Natural killer cell treated with Interleukin-12 subunit alpha and Interleukin-12 subunit beta and Interleukin-15 and Interleukin-18, amount 100 ng/mL, for 72 hours (primary cell): ENCODE measurements at regions not wholly inside any gene's neighbourhood (a gene's known extent, or its start where the extent isn't known, plus 50 kb on each side); places are given as distances from the start of the nearest gene placed in this dataset.
A peak's percentile ranks its signal among the peaks of the same experiment; 100 is the strongest.

Experiments
- ATAC-seq, 2 donors: fragments of 150-1000 bp; cut with Tn5 transposase in 1 of 2; sonication (Bioruptor Pico), chemical (Tn5 transposase) in 1 of 2; 2 replicates each; pipeline ENCODE4 v1.10.0; 2021
- DNase-seq: peaks from one replicate; pipeline ENCODE4 v3.0.0; 2022; ENCODE audit warnings: low spot score
- H3K27ac Mint-ChIP-seq, 2 donors: 1 replicate in 1 of 2; 2 replicates in 1 of 2; pipeline ENCODE4 v1.8.0; 2022; ENCODE audit warnings: mixed read lengths in 2 of 2, mild to moderate bottlenecking in 1 of 2, moderate library complexity in 1 of 2
- H3K27me3 Mint-ChIP-seq, 2 donors: 1 replicate in 1 of 2; 2 replicates in 1 of 2; pipeline ENCODE4 v1.8.0; 2022; ENCODE audit warnings: mixed read lengths in 2 of 2
- H3K36me3 Mint-ChIP-seq: one replicate; pipeline ENCODE4 v1.8.0; 2022; ENCODE audit warnings: mixed read lengths
- H3K4me1 Mint-ChIP-seq, 2 donors: 1 replicate in 1 of 2; 2 replicates in 1 of 2; pipeline ENCODE4 v1.8.0; 2022; ENCODE audit warnings: low read depth in 2 of 2, mixed read lengths in 2 of 2, mild to moderate bottlenecking in 1 of 2
- H3K4me3 Mint-ChIP-seq: one replicate; pipeline ENCODE4 v1.8.0; 2022; ENCODE audit warnings: mixed read lengths
- H3K9me3 Mint-ChIP-seq: 2 replicates; pipeline ENCODE4 v1.8.0; 2022; ENCODE audit warnings: mixed read lengths

- ATAC-seq (no peak), DNase-seq (no peak)
- Mint-ChIP-seq H3K27ac (no peak overlapping the region), H3K27me3 (peaks cover 3 to 8% of the 10 kb centered on the region in 2 donors), H3K36me3 (no peaks in the 10 kb centered on the region), H3K9me3 (no peaks in the 10 kb centered on the region), H3K4me3 (no peak overlapping the region), H3K4me1 (peaks cover 14 to 19% of the 10 kb centered on the region in 2 donors)
These were observed 191.1 kb downstream of the MAP2K6 start for GRCh38 chr17:69605571-69605970.

GRCh38 chr17:69606142-69606800, 191.8 kb downstream of the MAP2K6 start:
- no peaks in the 10 kb centered on the region for H3K9me3 Mint-ChIP-seq
- H3K27me3 Mint-ChIP-seq, result peaks cover 3 to 8% of the 10 kb centered on the region in 2 donors
- peaks cover 14 to 19% of the 10 kb centered on the region in 2 donors for H3K4me1 Mint-ChIP-seq
- no peak overlapping the region for H3K4me3 Mint-ChIP-seq
- no peak overlapping the region for H3K27ac Mint-ChIP-seq
- ATAC-seq, result no peak
- H3K36me3 Mint-ChIP-seq, result no peaks in the 10 kb centered on the region
- no peak for DNase-seq

DNA sequence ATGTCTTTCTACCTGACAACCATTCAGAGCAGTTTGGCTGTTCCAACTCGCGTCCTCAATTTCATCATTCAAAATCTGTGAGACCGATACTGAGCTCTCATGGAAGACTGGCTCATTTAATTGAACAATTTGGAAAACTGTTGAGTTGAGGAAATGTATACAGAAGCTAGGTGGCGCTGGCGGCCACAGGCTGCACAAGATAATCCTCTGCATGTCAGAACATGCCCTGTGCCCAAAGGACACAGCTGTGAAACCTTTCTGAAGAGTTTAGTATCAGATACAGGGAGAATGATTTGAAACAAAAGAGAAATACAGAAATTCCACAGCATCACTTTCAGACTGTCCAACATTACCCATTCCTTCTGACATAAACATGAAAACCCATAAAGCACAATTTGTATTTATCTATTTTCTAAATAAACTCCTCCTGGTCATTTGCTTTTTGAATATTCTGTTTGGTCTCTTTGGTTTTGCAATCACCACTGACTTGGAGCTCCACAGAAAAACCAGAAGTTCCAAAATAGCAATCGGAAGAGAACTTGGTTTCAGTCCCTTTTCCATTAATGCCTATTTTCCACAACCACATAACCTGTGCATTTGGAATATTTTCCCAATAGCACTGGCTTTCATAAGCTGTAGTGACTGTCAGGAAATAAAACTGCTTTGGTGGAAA, 192.8 kb downstream of the MAP2K6 start:
- H3K36me3 Mint-ChIP-seq, result no peaks in the 10 kb centered on the region
- H3K4me3 Mint-ChIP-seq, result no peak overlapping the region
- H3K4me1 Mint-ChIP-seq, result peaks cover 13 to 19% of the 10 kb centered on the region in 2 donors
- H3K27ac Mint-ChIP-seq, result peak overlapping the region in 1 of 2 donors; percentile 34
- H3K27me3 Mint-ChIP-seq, result peaks cover 3 to 8% of the 10 kb centered on the region in 2 donors
- H3K9me3 Mint-ChIP-seq, result no peaks in the 10 kb centered on the region
- ATAC-seq, result no peak
- no peak for DNase-seq

DNA sequence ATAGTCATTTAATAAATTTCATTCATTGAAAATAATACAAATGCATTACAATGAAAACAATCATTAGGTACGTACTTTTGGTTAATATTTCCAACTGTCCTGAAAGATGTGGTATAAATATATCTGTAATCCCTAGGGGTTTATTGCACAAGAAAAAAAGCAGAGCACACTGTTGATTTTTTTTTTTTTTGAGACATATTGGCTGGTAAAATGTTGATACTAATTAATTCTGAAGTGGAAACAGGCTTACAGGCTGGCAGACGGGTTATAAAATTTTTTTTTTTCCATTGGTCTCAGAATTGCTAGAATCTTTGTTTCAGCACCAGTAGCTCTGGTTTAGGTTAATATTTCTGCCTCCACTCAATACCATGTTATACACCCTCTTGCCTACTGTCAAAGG, 193.6 kb downstream of the MAP2K6 start:
- Mint-ChIP-seq H3K4me3 (no peak overlapping the region), H3K9me3 (no peaks in the 10 kb centered on the region), H3K27ac (no peak overlapping the region), H3K4me1 (peaks cover 4 to 11% of the 10 kb centered on the region in 2 donors), H3K27me3 (peaks cover 3 to 8% of the 10 kb centered on the region in 2 donors), H3K36me3 (no peaks in the 10 kb centered on the region)
- ATAC-seq (no peak), DNase-seq (no peak)

GRCh38 chr17:69608808-69609472, 194.4 kb downstream of the MAP2K6 start:
- DNase-seq (no peak), ATAC-seq (no peak)
- Mint-ChIP-seq H3K36me3 (no peaks in the 10 kb centered on the region), H3K27me3 (peaks cover 3 to 8% of the 10 kb centered on the region in 2 donors), H3K4me3 (no peak overlapping the region), H3K9me3 (no peaks in the 10 kb centered on the region), H3K27ac (no peak overlapping the region), H3K4me1 (peaks cover 2 to 9% of the 10 kb centered on the region in 2 donors)

- DNase-seq (no peak), ATAC-seq (no peak)
- Mint-ChIP-seq H3K27ac (no peak overlapping the region), H3K27me3 (peaks cover 3 to 8% of the 10 kb centered on the region in 2 donors), H3K9me3 (no peaks in the 10 kb centered on the region), H3K36me3 (no peaks in the 10 kb centered on the region), H3K4me1 (peaks cover 2 to 9% of the 10 kb centered on the region in 2 donors), H3K4me3 (no peak overlapping the region)
These were observed 195.2 kb downstream of the MAP2K6 start for GRCh38 chr17:69609473-69610305.

DNA sequence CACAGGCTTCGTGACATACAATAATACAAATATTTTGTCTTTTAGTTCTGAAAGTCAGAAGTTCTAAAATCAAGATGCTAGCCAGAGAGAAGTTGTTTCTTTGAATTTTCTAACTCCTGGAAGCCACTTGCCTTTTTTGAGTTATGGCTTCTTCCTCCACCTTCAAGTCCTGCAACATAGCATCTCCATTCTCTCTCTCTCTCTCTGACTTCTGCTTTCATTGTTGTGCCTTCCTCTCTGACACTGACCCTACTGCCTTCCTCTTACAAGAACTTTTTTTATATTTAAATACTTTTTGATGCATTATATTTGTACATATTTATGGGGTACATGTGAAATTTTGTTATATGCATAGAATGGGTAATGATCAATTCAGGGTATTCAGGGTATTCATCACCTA, 205.9 kb downstream of the MAP2K6 start:
- no peak for ATAC-seq
- Mint-ChIP-seq H3K36me3 (peaks cover 4% of the 10 kb centered on the region), H3K9me3 (peaks cover 6% of the 10 kb centered on the region), H3K27me3 (peaks cover 12 to 51% of the 10 kb centered on the region in 2 donors), H3K4me1 (no peaks in the 10 kb centered on the region), H3K4me3 (no peak overlapping the region), H3K27ac (no peak overlapping the region)
- no peak for DNase-seq

GRCh38 chr17:69625474-69625873, 211.0 kb downstream of the MAP2K6 start:
- H3K27ac Mint-ChIP-seq, result no peak overlapping the region
- H3K9me3 Mint-ChIP-seq, result peaks cover 6% of the 10 kb centered on the region
- peaks cover 4% of the 10 kb centered on the region for H3K36me3 Mint-ChIP-seq
- H3K4me3 Mint-ChIP-seq, result no peak overlapping the region
- ATAC-seq, result no peak
- peaks cover 12 to 46% of the 10 kb centered on the region in 2 donors for H3K27me3 Mint-ChIP-seq
- no peak for DNase-seq
- no peaks in the 10 kb centered on the region for H3K4me1 Mint-ChIP-seq

DNA sequence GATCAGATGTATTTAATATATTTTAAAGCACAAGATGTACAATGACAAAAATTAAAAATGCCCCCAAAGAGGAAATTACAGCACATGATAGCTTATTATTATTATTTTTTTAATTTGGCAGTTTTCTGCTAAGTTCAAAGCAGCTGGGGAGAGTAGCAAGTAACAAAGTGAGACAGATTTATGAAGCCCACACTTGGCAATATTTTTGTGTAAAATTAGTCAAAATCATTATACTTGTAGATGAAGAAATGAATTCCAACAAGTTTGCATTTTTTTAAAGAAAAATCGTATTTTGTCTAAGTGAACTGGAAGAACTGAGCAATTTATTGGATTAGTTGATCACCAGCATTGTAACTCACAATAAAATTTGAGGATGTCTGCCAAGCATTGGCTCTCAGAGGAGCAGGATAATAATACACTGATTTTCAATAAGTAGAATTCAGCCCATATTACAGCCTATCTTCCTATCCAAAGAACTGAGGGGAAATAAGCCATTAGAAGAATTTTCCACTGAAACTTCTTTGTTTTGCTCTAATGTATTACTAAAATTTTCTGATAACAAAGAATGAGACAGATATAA, 215.6 kb downstream of the MAP2K6 start:
- ATAC-seq (no peak), DNase-seq (no peak)
- no peaks in the 10 kb centered on the region for H3K36me3 Mint-ChIP-seq
- no peak overlapping the region for H3K27ac Mint-ChIP-seq
- peaks cover 3% of the 10 kb centered on the region for H3K9me3 Mint-ChIP-seq
- no peaks in the 10 kb centered on the region for H3K4me1 Mint-ChIP-seq
- H3K4me3 Mint-ChIP-seq, result no peak overlapping the region
- peaks cover 0 to 8% of the 10 kb centered on the region in 2 donors for H3K27me3 Mint-ChIP-seq

GRCh38 chr17:69634844-69635243, 220.3 kb downstream of the MAP2K6 start:
- Mint-ChIP-seq H3K27me3 (no peaks in the 10 kb centered on the region), H3K4me1 (no peaks in the 10 kb centered on the region), H3K9me3 (peaks cover 3% of the 10 kb centered on the region), H3K36me3 (no peaks in the 10 kb centered on the region), H3K4me3 (no peak overlapping the region), H3K27ac (no peak overlapping the region)
- DNase-seq, result no peak
- no peak for ATAC-seq

DNA sequence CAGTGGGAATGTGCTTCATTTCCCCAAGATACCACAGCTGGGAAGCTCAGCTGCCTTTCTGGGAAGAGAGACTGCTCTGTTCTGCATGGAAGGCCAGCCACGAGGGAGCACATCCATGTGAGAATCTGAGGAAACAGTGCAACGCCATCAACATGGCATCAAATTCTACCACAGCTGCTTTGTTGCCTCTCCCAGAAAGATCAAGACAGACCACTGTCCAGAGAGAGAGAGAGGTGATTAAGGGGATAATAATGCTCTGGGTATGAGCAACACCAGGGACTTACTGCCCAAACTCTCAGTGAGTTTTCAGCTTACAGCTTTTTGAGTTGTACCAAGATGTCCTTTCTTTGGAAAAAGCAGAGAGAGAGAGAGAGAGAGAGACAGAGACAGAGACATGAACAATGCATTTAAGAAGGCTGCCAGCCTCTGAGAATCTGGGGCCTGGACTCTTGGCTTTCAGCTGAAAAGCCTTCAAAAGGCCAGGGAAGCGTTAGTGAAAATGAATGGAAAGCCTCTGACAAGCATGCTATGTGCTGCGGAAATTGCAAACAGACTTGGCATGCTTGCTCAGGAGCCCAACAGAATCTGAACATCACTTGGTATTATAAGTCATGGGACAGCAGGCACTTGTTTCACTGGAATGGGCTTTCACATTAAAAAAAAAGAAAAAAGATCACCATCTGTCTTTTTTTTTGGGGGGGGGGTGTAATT, 223.1 kb downstream of the MAP2K6 start:
- H3K4me1 Mint-ChIP-seq, result no peaks in the 10 kb centered on the region
- ATAC-seq (no peak), DNase-seq (no peak)
- H3K4me3 Mint-ChIP-seq, result no peak overlapping the region
- H3K9me3 Mint-ChIP-seq, result no peaks in the 10 kb centered on the region
- no peak overlapping the region for H3K27ac Mint-ChIP-seq
- no peaks in the 10 kb centered on the region for H3K36me3 Mint-ChIP-seq
- no peaks in the 10 kb centered on the region for H3K27me3 Mint-ChIP-seq

- ATAC-seq, result no peak
These were observed 224.6 kb downstream of the MAP2K6 start for GRCh38 chr17:69639096-69639495.

GRCh38 chr17:69640073-69640472, 225.6 kb downstream of the MAP2K6 start:
- DNase-seq, result no peak

More at GRCh38 chr17:69639096-69639495, 224.6 kb downstream of the MAP2K6 start:
- H3K4me1 Mint-ChIP-seq, result no peaks in the 10 kb centered on the region
- no peaks in the 10 kb centered on the region for H3K36me3 Mint-ChIP-seq
- no peak overlapping the region for H3K4me3 Mint-ChIP-seq
- no peaks in the 10 kb centered on the region for H3K9me3 Mint-ChIP-seq
- no peak overlapping the region for H3K27ac Mint-ChIP-seq
- no peaks in the 10 kb centered on the region for H3K27me3 Mint-ChIP-seq
- no peak for DNase-seq

More at GRCh38 chr17:69640073-69640472, 225.6 kb downstream of the MAP2K6 start:
- H3K27ac Mint-ChIP-seq, result no peak overlapping the region
- no peaks in the 10 kb centered on the region for H3K36me3 Mint-ChIP-seq
- no peaks in the 10 kb centered on the region for H3K9me3 Mint-ChIP-seq
- no peak for ATAC-seq
- no peak overlapping the region for H3K4me3 Mint-ChIP-seq
- no peaks in the 10 kb centered on the region for H3K4me1 Mint-ChIP-seq
- H3K27me3 Mint-ChIP-seq, result no peaks in the 10 kb centered on the region
